Trophoblast cell (in vitro differentiated cells and primary cell): ENCODE measurements at regions not wholly inside any gene's neighbourhood (a gene's known extent, or its start where the extent isn't known, plus 50 kb on each side); places are given as distances from the start of the nearest gene placed in this dataset.

Experiments used
- DNase-seq, 2 donors: peaks; one replicate each; pipeline ENCODE4 v3.0.0-alpha.2; 2016
- H2AFZ ChIP-seq: 2 replicates; pipeline ENCODE4 v1.6.1; 2013; ENCODE audit warnings: low read length, moderate library complexity, mild to moderate bottlenecking; ENCODE audit not compliant: insufficient read depth, poor library complexity
- H2AK5ac ChIP-seq: 2 replicates; pipeline ENCODE4 v1.6.1; 2013; ENCODE audit warnings: mild to moderate bottlenecking, low read length
- H2BK120ac ChIP-seq: 2 replicates; pipeline ENCODE4 v1.6.1; 2013; ENCODE audit warnings: low read length, mild to moderate bottlenecking, moderate library complexity; ENCODE audit not compliant: insufficient read depth, poor library complexity
- H2BK12ac ChIP-seq: 2 replicates; pipeline ENCODE4 v1.6.1; 2013; ENCODE audit warnings: mild to moderate bottlenecking, low read length, moderate library complexity
- H2BK5ac ChIP-seq: 2 replicates; pipeline ENCODE4 v1.6.1; 2013; ENCODE audit warnings: low read length, low read depth, moderate library complexity, mild to moderate bottlenecking; ENCODE audit not compliant: poor library complexity
- H3K14ac ChIP-seq: 2 replicates; pipeline ENCODE4 v1.6.1; 2013; ENCODE audit warnings: mild to moderate bottlenecking, low read length
- H3K18ac ChIP-seq: 2 replicates; pipeline ENCODE4 v1.6.1; 2013; ENCODE audit warnings: mild to moderate bottlenecking, low read length
- H3K23ac ChIP-seq: 2 replicates; pipeline ENCODE4 v1.6.1; 2013; ENCODE audit warnings: low read length
- H3K27ac ChIP-seq: 2 replicates; pipeline ENCODE4 v1.5.1; 2013; ENCODE audit warnings: low read depth, mild to moderate bottlenecking, inconsistent platforms, low read length, moderate library complexity
- H3K27me3 ChIP-seq: 2 replicates; pipeline ENCODE4 v1.6.1; 2013; ENCODE audit warnings: inconsistent platforms, mild to moderate bottlenecking, low read length, moderate library complexity; ENCODE audit not compliant: insufficient read depth
- H3K36me3 ChIP-seq, 2 experiments: 1 replicate in 1 of 2; 2 replicates in 1 of 2; pipeline ENCODE4 v1.6.1; 2013; ENCODE audit warnings: low read length in 2 of 2, mild to moderate bottlenecking in 2 of 2, moderate library complexity in 1 of 2; ENCODE audit not compliant: insufficient read depth in 2 of 2, control insufficient read depth in 1 of 2
- H3K4ac ChIP-seq: 2 replicates; pipeline ENCODE4 v1.6.1; 2013; ENCODE audit warnings: low read depth, mild to moderate bottlenecking, low read length, moderate library complexity
- H3K4me1 ChIP-seq, 2 experiments: 1 replicate in 1 of 2; 2 replicates in 1 of 2; pipeline ENCODE4 v1.6.1; 2013; ENCODE audit warnings: low read length in 2 of 2, mild to moderate bottlenecking in 2 of 2, moderate library complexity in 1 of 2; ENCODE audit not compliant: insufficient read depth in 2 of 2, control insufficient read depth in 1 of 2
- H3K4me2 ChIP-seq: 2 replicates; pipeline ENCODE4 v1.6.1; 2013; ENCODE audit warnings: inconsistent platforms, mild to moderate bottlenecking, low read length, moderate library complexity
- H3K4me3 ChIP-seq: 2 replicates; pipeline ENCODE4 v1.5.1; 2013; ENCODE audit warnings: mild to moderate bottlenecking, low read depth, low read length, inconsistent platforms
- H3K79me1 ChIP-seq: one replicate; pipeline ENCODE4 v1.6.1; 2013; ENCODE audit warnings: low read length
- H3K79me2 ChIP-seq: 2 replicates; pipeline ENCODE4 v1.6.1; 2013; ENCODE audit warnings: low read length, mild to moderate bottlenecking; ENCODE audit not compliant: control insufficient read depth, insufficient read depth, poor library complexity
- H3K9ac ChIP-seq: 2 replicates; pipeline ENCODE4 v1.6.1; 2013; ENCODE audit warnings: mild to moderate bottlenecking, low read length
- H3K9me3 ChIP-seq: 2 replicates; pipeline ENCODE4 v1.6.1; 2013; ENCODE audit warnings: low read depth, mild to moderate bottlenecking, control low read depth, inconsistent platforms, low read length; ENCODE audit not compliant: insufficient read depth
- H4K12ac ChIP-seq: 2 replicates; pipeline ENCODE4 v1.6.1; 2013; ENCODE audit warnings: low read depth, mild to moderate bottlenecking, low read length, moderate library complexity
- H4K8ac ChIP-seq: 2 replicates; pipeline ENCODE4 v1.6.1; 2013; ENCODE audit warnings: low read depth, mild to moderate bottlenecking, low read length, moderate library complexity
- H4K91ac ChIP-seq: one replicate; pipeline ENCODE4 v1.6.1; 2013; ENCODE audit warnings: low read depth, mild to moderate bottlenecking, low read length, moderate library complexity
- WGBS: extraction: QIAGEN DNeasy Blood & Tissue Kit; methylation state at CpG from one replicate; pipeline ENCODE4 v1.1.7; 2013; ENCODE audit warnings: missing lambda C conversion rate; ENCODE audit not compliant: insufficient read length, insufficient coverage; ENCODE audit errors: extremely low coverage; 5-methylcytosine and 5-hydroxymethylcytosine counted together

DNA sequence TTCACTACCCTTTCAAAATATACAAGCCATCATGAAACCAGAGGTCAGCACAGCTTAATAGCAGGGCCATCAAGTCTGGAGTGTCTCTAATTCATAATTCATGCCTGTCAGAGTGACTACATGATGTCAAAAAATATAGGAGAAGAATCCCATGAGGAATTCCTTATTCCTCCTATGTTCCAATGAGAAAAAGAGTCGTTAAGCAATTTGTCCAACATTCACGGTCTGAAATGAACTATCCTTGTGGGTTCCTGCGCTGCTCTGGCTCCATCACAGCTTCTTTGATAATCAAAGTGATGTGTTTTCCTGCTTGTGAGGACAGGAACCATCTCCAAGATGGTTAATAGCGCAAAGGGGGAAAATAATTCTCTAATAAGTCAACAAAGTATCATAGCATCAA, 560.4 kb upstream of the KLHL29 start:
- H4K8ac ChIP-seq, result no peak overlapping the region
- H2AK5ac ChIP-seq, result no peak overlapping the region

DNA sequence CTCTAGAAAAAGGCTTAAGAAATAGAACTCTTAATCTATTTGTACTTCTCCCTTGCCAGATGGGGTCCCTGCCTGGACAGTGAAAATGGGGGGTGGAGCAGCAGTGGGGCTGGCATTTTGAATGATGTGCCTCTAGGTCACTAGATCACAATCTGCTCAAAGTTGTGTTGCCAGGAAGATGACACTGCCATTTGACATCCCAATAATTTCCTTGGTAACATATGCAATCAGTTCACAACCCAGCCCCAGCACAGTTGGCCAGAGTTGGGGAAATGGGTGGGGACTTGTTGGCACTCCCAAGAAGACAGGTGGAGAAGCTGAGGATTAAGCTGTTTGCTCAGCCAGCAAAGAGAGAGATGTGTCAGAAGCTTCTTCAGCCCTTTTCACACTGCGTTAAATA, 558.3 kb upstream of the KLHL29 start:
- H4K12ac ChIP-seq, result no peak overlapping the region

More for the DNA sequence above, 560.4 kb upstream of the KLHL29 start:
- WGBS, result no CpG with 5 or more reads among the region's 4 CpGs
- H3K18ac ChIP-seq, result no peak overlapping the region
- no peak overlapping the region for H2BK120ac ChIP-seq
- no peak overlapping the region for H2BK5ac ChIP-seq
- H3K4me1 ChIP-seq, result no peaks in the 10 kb centered on the region
- no peak overlapping the region for H2AFZ ChIP-seq
- H3K36me3 ChIP-seq, result no peaks in the 10 kb centered on the region
- no peak overlapping the region for H3K9ac ChIP-seq
- H3K79me2 ChIP-seq, result no peaks in the 10 kb centered on the region
- H4K91ac ChIP-seq, result no peak overlapping the region
- no peak overlapping the region for H3K14ac ChIP-seq
- no peak overlapping the region for H3K23ac ChIP-seq
- no peaks in the 10 kb centered on the region for H3K79me1 ChIP-seq
- no peaks in the 10 kb centered on the region for H3K27me3 ChIP-seq
- H3K27ac ChIP-seq, result no peak overlapping the region
- H3K4ac ChIP-seq, result no peak overlapping the region
- no peak overlapping the region for H2BK12ac ChIP-seq
- H3K4me2 ChIP-seq, result no peak overlapping the region
- no peaks in the 10 kb centered on the region for H3K9me3 ChIP-seq
- H3K4me3 ChIP-seq, result no peak overlapping the region
- no peak for DNase-seq
- H4K12ac ChIP-seq, result no peak overlapping the region

DNA sequence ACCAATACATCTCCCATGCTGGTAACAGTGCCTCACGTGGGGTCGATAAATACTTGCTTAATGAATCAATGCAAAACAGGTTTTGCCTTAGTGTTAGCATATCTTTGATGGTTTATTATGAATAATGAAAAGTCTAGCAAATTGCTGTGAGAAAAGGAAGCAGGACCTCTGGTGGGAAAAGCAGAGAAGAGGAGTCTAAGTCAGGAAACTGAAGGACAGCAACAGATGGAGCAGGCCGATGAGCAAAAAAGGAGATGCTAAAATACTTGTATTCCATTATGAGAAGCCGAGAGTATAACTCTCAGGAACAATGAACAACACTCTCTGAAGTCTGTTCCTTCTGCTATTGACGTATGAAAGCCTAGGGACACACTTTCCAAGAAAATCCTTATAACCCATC, 555.2 kb upstream of the KLHL29 start:
- H3K4me1 ChIP-seq, result no peaks in the 10 kb centered on the region
- no peak overlapping the region for H3K9ac ChIP-seq
- no peak overlapping the region for H2AFZ ChIP-seq
- no peak overlapping the region for H4K91ac ChIP-seq
- no peaks in the 10 kb centered on the region for H3K36me3 ChIP-seq
- DNase-seq, result no peak
- H2AK5ac ChIP-seq, result no peak overlapping the region
- H3K4ac ChIP-seq, result no peak overlapping the region
- no peaks in the 10 kb centered on the region for H3K79me2 ChIP-seq
- H3K9me3 ChIP-seq, result no peaks in the 10 kb centered on the region
- no peak overlapping the region for H4K12ac ChIP-seq
- H3K27ac ChIP-seq, result no peak overlapping the region
- H3K4me2 ChIP-seq, result no peak overlapping the region
- H2BK12ac ChIP-seq, result no peak overlapping the region
- H3K18ac ChIP-seq, result no peak overlapping the region
- H3K79me1 ChIP-seq, result no peaks in the 10 kb centered on the region
- WGBS, result no CpG with 5 or more reads among the region's 5 CpGs
- H4K8ac ChIP-seq, result no peak overlapping the region
- H2BK5ac ChIP-seq, result no peak overlapping the region
- no peak overlapping the region for H3K23ac ChIP-seq
- no peak overlapping the region for H3K4me3 ChIP-seq
- no peak overlapping the region for H2BK120ac ChIP-seq
- H3K27me3 ChIP-seq, result no peaks in the 10 kb centered on the region
- no peak overlapping the region for H3K14ac ChIP-seq

More for the DNA sequence above, 558.3 kb upstream of the KLHL29 start:
- H3K27me3 ChIP-seq, result no peaks in the 10 kb centered on the region
- no peak overlapping the region for H3K27ac ChIP-seq
- WGBS, result no CpG with 5 or more reads among the region's 1 CpG
- H3K14ac ChIP-seq, result no peak overlapping the region
- H2AK5ac ChIP-seq, result no peak overlapping the region
- no peak overlapping the region for H2BK120ac ChIP-seq
- H3K9me3 ChIP-seq, result no peaks in the 10 kb centered on the region
- no peak for DNase-seq
- H4K8ac ChIP-seq, result no peak overlapping the region
- H3K79me2 ChIP-seq, result no peaks in the 10 kb centered on the region
- H2BK12ac ChIP-seq, result no peak overlapping the region
- H3K4me2 ChIP-seq, result no peak overlapping the region
- H4K91ac ChIP-seq, result no peak overlapping the region
- no peak overlapping the region for H2AFZ ChIP-seq
- H3K9ac ChIP-seq, result no peak overlapping the region
- no peak overlapping the region for H3K23ac ChIP-seq
- no peak overlapping the region for H3K4ac ChIP-seq
- no peak overlapping the region for H3K18ac ChIP-seq
- H3K4me3 ChIP-seq, result no peak overlapping the region
- H2BK5ac ChIP-seq, result no peak overlapping the region
- no peaks in the 10 kb centered on the region for H3K4me1 ChIP-seq
- H3K36me3 ChIP-seq, result no peaks in the 10 kb centered on the region
- H3K79me1 ChIP-seq, result no peaks in the 10 kb centered on the region

DNA sequence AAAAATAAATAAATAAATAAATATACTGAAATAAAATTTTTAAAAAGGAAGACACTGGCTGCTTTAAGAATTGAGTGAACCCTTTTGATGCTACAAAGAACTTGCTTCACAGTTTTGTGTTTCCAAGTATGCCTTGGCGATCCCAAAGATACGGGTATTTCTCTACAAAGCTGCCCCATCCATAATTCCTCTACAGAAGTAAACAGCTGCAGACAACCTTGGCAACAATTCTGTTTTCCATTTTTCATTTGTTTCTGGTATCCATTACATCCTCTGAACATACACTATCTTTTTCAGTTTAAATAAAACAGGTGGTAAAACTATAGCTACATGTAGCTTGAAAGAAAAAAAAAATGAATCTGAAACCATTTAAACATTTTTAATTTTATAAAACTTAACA, 552.8 kb upstream of the KLHL29 start:
- WGBS, result no CpG with 5 or more reads among the region's 2 CpGs

More for the DNA sequence above, 552.8 kb upstream of the KLHL29 start:
- H2BK12ac ChIP-seq, result no peak overlapping the region
- H3K9me3 ChIP-seq, result no peaks in the 10 kb centered on the region
- no peak overlapping the region for H3K18ac ChIP-seq
- H3K27ac ChIP-seq, result no peak overlapping the region
- H4K91ac ChIP-seq, result no peak overlapping the region
- H4K8ac ChIP-seq, result no peak overlapping the region
- no peaks in the 10 kb centered on the region for H3K79me1 ChIP-seq
- no peak overlapping the region for H3K4ac ChIP-seq
- H2BK5ac ChIP-seq, result no peak overlapping the region
- H3K14ac ChIP-seq, result no peak overlapping the region
- no peaks in the 10 kb centered on the region for H3K27me3 ChIP-seq
- no peak overlapping the region for H3K9ac ChIP-seq
- no peaks in the 10 kb centered on the region for H3K4me1 ChIP-seq
- no peaks in the 10 kb centered on the region for H3K79me2 ChIP-seq
- no peaks in the 10 kb centered on the region for H3K36me3 ChIP-seq
- no peak overlapping the region for H3K23ac ChIP-seq
- no peak overlapping the region for H3K4me2 ChIP-seq
- no peak overlapping the region for H2AFZ ChIP-seq
- H3K4me3 ChIP-seq, result no peak overlapping the region
- no peak overlapping the region for H2BK120ac ChIP-seq
- H2AK5ac ChIP-seq, result no peak overlapping the region
- no peak overlapping the region for H4K12ac ChIP-seq
- DNase-seq, result no peak
